ENCODE measurements at regions not wholly inside any gene's neighbourhood (a gene's known extent, or its start where the extent isn't known, plus 50 kb on each side); places are given as distances from the start of the nearest gene placed in this dataset.

DNA sequence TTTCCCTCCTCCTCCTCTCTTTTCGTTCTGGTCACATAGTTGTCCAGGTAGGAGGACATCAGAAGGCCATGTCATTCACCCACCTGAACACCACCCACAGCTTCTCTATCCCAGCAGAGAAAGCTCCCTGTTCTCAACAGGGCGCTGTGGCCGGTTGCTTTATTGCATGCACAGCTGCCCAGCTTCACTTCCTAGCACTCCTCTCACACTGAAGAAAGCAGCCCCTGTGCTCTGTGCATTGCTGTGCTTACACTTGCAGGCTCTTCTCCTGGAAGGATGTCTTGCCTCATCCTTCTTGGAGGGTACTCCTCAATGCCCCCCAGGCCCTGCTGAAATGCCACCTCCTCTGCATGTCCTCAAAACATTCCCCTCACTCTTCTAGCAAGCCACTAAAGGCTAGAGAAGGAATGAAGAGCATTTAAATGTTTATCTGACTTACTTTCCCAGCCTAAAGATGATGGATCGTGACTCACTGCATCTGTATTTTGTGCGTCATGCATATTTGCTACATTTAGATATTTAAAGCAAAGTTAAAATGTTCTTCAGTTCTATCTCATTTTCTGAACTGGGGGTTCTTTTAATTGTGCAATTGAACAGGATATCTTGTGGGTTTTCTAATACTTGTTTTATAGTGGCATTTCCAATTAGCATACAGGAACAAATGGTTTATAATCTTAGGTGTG lies 186.4 kb upstream of the PUDP start:
- Mint-ChIP-seq H3K36me3 (ENCODE audit: low read depth) (peaks cover 19% of the 10 kb centered on the region), H3K27me3 (no peaks in the 10 kb centered on the region), H3K9me3 (no peaks in the 10 kb centered on the region), H3K27ac (peak overlapping the region; percentile 53), H3K4me1 (peaks cover 2% of the 10 kb centered on the region), H3K4me3 (no peak overlapping the region)
- TF ChIP-seq, protein P1, sequence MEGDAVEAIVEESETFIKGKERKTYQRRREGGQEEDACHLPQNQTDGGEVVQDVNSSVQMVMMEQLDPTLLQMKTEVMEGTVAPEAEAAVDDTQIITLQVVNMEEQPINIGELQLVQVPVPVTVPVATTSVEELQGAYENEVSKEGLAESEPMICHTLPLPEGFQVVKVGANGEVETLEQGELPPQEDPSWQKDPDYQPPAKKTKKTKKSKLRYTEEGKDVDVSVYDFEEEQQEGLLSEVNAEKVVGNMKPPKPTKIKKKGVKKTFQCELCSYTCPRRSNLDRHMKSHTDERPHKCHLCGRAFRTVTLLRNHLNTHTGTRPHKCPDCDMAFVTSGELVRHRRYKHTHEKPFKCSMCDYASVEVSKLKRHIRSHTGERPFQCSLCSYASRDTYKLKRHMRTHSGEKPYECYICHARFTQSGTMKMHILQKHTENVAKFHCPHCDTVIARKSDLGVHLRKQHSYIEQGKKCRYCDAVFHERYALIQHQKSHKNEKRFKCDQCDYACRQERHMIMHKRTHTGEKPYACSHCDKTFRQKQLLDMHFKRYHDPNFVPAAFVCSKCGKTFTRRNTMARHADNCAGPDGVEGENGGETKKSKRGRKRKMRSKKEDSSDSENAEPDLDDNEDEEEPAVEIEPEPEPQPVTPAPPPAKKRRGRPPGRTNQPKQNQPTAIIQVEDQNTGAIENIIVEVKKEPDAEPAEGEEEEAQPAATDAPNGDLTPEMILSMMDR (IDR thresholded peaks at IDR 0.05): no peak
- intact Hi-C loops (cut with micrococcal nuclease): no loop called here
- DNase-seq (no peak), ATAC-seq (ENCODE audit: low read depth) (no peak)
- ChIA-PET CTCF (no interaction called here), POLR2A (no interaction called here)

DNA sequence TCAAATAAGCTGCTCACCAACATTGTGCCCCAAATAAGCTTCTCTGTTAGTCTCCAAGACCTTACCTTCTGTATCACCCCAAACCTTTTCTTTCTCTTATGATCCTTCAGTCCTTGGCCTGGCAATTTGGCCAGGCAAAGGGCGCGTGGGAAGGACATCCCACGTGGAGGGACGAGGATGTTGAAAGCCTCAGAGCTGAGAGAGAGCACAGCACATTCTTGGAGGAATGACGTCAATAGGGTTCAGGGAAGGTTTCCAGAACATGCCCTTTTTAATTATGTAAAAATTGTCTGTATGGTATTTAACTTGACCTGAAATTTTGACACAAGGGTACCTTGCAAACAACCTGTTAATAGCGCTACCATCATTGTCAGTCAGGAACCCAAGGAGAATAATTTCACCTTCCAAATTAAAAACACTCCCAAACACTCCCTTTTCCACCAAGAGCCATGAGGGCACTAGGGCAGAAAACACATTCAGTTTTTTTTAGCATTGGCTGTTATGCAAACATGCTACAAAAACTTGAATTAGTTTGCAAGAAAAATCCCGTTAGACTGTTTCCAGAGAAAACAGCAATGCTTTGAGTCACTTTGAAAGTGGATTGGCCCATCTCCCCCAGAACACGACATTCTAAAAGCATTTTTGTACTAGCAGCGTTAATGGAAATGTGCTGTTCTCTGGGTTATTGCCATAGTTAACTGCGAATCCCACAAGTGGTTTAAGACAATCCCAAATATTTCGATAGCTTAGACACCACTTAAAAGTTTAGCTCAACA lies 183.2 kb upstream of the PUDP start:
- H3K27ac Mint-ChIP-seq: no peak overlapping the region
- ATAC-seq (ENCODE audit: low read depth) (no peak), DNase-seq (no peak)
- H3K4me1 Mint-ChIP-seq: peaks cover 2% of the 10 kb centered on the region
- CTCF ChIA-PET: interaction anchor here (0.5 kb wide), 1 partner anchor 21 kb away, joined by 3 read pairs; no protein-coding TSS in a partner anchor
- no peaks in the 10 kb centered on the region for H3K9me3 Mint-ChIP-seq
- TF ChIP-seq, protein P1 (IDR thresholded peaks at IDR 0.05): no peak
- H3K36me3 Mint-ChIP-seq (ENCODE audit: low read depth): peaks cover 31% of the 10 kb centered on the region
- POLR2A ChIA-PET: no interaction called here
- H3K4me3 Mint-ChIP-seq: no peak overlapping the region
- no peaks in the 10 kb centered on the region for H3K27me3 Mint-ChIP-seq
- intact Hi-C loops (cut with micrococcal nuclease): no loop called here

DNA sequence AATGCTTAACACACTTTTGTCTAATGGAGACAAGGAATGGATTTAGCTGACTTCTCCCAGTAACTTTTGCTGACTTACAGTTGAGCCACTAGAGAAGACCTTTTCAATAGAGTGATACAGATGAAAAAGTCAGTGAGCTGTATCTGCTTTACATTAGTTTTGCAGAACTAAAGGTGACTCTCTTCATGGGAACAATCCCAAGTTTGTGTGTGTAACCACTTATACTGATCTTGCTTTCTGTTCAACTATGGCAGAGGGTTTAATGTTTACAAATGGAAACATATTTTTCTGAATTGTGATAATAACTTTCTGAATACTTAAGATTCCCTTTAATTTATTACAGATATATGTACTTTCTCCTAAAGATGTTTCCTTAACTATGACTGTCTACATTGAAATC lies 182.6 kb upstream of the PUDP start:
- TF ChIP-seq, protein P1 (IDR thresholded peaks at IDR 0.05): no peak
- ChIA-PET CTCF (no interaction called here), POLR2A (no interaction called here)
- Mint-ChIP-seq H3K4me1 (no peaks in the 10 kb centered on the region), H3K9me3 (no peaks in the 10 kb centered on the region), H3K27ac (no peak overlapping the region), H3K36me3 (ENCODE audit: low read depth) (peaks cover 37% of the 10 kb centered on the region), H3K27me3 (no peaks in the 10 kb centered on the region), H3K4me3 (no peak overlapping the region)
- DNase-seq: no peak
- no peak for ATAC-seq (ENCODE audit: low read depth)
- intact Hi-C loops (cut with micrococcal nuclease): no loop called here

DNA sequence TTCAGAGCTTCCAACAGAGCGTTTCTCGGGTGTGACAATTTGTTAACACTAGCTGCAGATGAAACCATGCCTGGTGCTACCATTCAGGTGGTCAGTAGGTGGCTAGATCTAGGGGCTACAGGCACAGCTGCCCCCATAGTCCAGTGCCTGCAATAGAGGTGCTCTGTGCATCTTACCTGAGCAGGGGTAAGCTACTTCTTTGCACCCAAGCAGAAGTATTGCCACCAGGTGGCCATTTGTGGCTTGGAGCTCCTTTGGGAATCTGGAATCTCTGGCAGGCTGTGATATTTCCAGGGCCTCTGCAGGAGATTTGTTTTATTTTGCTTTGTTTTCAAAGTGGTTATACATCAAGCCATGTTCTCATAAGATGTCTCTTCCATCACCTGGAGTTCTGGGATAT lies 170.7 kb upstream of the PUDP start:
- Mint-ChIP-seq H3K36me3 (ENCODE audit: low read depth) (peaks cover 1% of the 10 kb centered on the region), H3K27me3 (no peaks in the 10 kb centered on the region), H3K9me3 (no peaks in the 10 kb centered on the region), H3K27ac (no peak overlapping the region), H3K4me3 (no peak overlapping the region), H3K4me1 (no peaks in the 10 kb centered on the region)
- TF ChIP-seq, protein P1 (IDR thresholded peaks at IDR 0.05): no peak
- POLR2A ChIA-PET: no interaction called here
- ATAC-seq (ENCODE audit: low read depth): no peak
- CTCF ChIA-PET: no interaction called here
- intact Hi-C loops (cut with micrococcal nuclease): no loop called here
- DNase-seq: no peak

DNA sequence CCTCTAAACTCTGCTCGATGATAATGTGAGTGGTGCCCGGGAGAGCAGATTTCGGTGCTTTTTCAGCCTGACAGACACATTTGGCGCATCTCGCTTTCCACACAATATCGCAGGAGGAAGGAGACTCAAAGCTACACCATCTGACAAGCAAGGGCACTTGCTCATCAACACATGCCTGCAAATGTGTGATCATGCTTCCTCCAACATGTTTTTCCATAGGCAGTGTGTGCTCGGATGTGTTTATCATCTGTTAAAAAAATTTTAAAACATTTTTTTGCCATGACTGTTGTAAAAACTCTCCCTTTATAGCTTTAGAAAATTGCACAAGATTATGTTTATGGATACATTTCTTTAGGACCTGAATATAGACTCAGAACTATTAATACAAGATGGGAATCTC lies 170.3 kb upstream of the PUDP start:
- Mint-ChIP-seq H3K27me3 (no peaks in the 10 kb centered on the region), H3K9me3 (no peaks in the 10 kb centered on the region), H3K4me1 (no peaks in the 10 kb centered on the region), H3K27ac (no peak overlapping the region), H3K4me3 (no peak overlapping the region), H3K36me3 (ENCODE audit: low read depth) (peaks cover 1% of the 10 kb centered on the region)
- ATAC-seq (ENCODE audit: low read depth) (no peak), DNase-seq (no peak)
- TF ChIP-seq, protein P1 (IDR thresholded peaks at IDR 0.05): no peak
- intact Hi-C loops (cut with micrococcal nuclease): no loop called here
- ChIA-PET CTCF (no interaction called here), POLR2A (no interaction called here)
